ENCODE measurements at regions not wholly inside any gene's neighbourhood (a gene's known extent, or its start where the extent isn't known, plus 50 kb on each side); places are given as distances from the start of the nearest gene placed in this dataset.

GRCh38 chr7:69038915-69039314 is 559.4 kb upstream of the AUTS2 start:
- Histone ChIP-seq H3K9ac (ENCODE audit: low read length in 5 of 5) (no peak overlapping the region), H3K36me3 (ENCODE audit: control insufficient read depth in 5 of 5, insufficient read depth in 5 of 5, low read length in 5 of 5) (no peaks in the 10 kb centered on the region), H3K9me3 (ENCODE audit: control insufficient read depth in 5 of 5, low read length in 5 of 5) (peaks cover 4 to 11% (median 9%) of the 10 kb centered on the region in 5 donors), H3K27me3 (ENCODE audit: control insufficient read depth in 5 of 5, insufficient read depth in 4 of 5, low read length in 5 of 5) (no peaks in the 10 kb centered on the region), H3K4me3 (ENCODE audit: low read depth in 1 of 5, low read length in 5 of 5) (no peak overlapping the region), H3K27ac (ENCODE audit: low read depth, low read length) (no peak overlapping the region), H3K4me1 (ENCODE audit: control insufficient read depth in 5 of 5, insufficient read depth in 5 of 5, low read length in 5 of 5) (no peaks in the 10 kb centered on the region)

- H3K4me1 ChIP-seq (ENCODE audit: control insufficient read depth in 5 of 5, insufficient read depth in 5 of 5, low read length in 5 of 5), result no peaks in the 10 kb centered on the region
- H3K9me3 ChIP-seq (ENCODE audit: control insufficient read depth in 5 of 5, low read length in 5 of 5), result peaks cover 4 to 19% (median 10%) of the 10 kb centered on the region in 5 donors
- H3K4me3 ChIP-seq (ENCODE audit: low read depth in 1 of 5, low read length in 5 of 5), result no peak overlapping the region
- no peaks in the 10 kb centered on the region for H3K36me3 ChIP-seq (ENCODE audit: control insufficient read depth in 5 of 5, insufficient read depth in 5 of 5, low read length in 5 of 5)
- no peaks in the 10 kb centered on the region for H3K27me3 ChIP-seq (ENCODE audit: control insufficient read depth in 5 of 5, insufficient read depth in 4 of 5, low read length in 5 of 5)
- no peak overlapping the region for H3K9ac ChIP-seq (ENCODE audit: low read length in 5 of 5)
- H3K27ac ChIP-seq (ENCODE audit: low read depth, low read length), result no peak overlapping the region
Measured at GRCh38 chr7:69042138-69042537, 556.1 kb upstream of the AUTS2 start.

- no peaks in the 10 kb centered on the region for H3K36me3 ChIP-seq (ENCODE audit: control insufficient read depth in 5 of 5, insufficient read depth in 5 of 5, low read length in 5 of 5)
- no peaks in the 10 kb centered on the region for H3K27me3 ChIP-seq (ENCODE audit: control insufficient read depth in 5 of 5, insufficient read depth in 4 of 5, low read length in 5 of 5)
- H3K4me1 ChIP-seq (ENCODE audit: control insufficient read depth in 5 of 5, insufficient read depth in 5 of 5, low read length in 5 of 5), result no peaks in the 10 kb centered on the region
- H3K9ac ChIP-seq (ENCODE audit: low read length in 5 of 5), result no peak overlapping the region
- H3K4me3 ChIP-seq (ENCODE audit: low read depth in 1 of 5, low read length in 5 of 5), result no peak overlapping the region
- peaks cover under 1 to 13% (median 4%) of the 10 kb centered on the region in 5 donors for H3K9me3 ChIP-seq (ENCODE audit: control insufficient read depth in 5 of 5, low read length in 5 of 5)
- no peak overlapping the region for H3K27ac ChIP-seq (ENCODE audit: low read depth, low read length)
Measured at GRCh38 chr7:69047151-69047754, 551.0 kb upstream of the AUTS2 start.

- no peaks in the 10 kb centered on the region for H3K27me3 ChIP-seq (ENCODE audit: control insufficient read depth in 5 of 5, insufficient read depth in 4 of 5, low read length in 5 of 5)
- H3K36me3 ChIP-seq (ENCODE audit: control insufficient read depth in 5 of 5, insufficient read depth in 5 of 5, low read length in 5 of 5), result no peaks in the 10 kb centered on the region
- peaks cover 0 to 9% (median 0%) of the 10 kb centered on the region in 5 donors for H3K9me3 ChIP-seq (ENCODE audit: control insufficient read depth in 5 of 5, low read length in 5 of 5)
- H3K4me1 ChIP-seq (ENCODE audit: control insufficient read depth in 5 of 5, insufficient read depth in 5 of 5, low read length in 5 of 5), result no peaks in the 10 kb centered on the region
- H3K9ac ChIP-seq (ENCODE audit: low read length in 5 of 5), result no peak overlapping the region
- no peak overlapping the region for H3K27ac ChIP-seq (ENCODE audit: low read depth, low read length)
- H3K4me3 ChIP-seq (ENCODE audit: low read depth in 1 of 5, low read length in 5 of 5), result no peak overlapping the region
Measured at GRCh38 chr7:69049326-69049725, 548.9 kb upstream of the AUTS2 start.

- H3K9ac ChIP-seq (ENCODE audit: low read length in 5 of 5), result no peak overlapping the region
- H3K27ac ChIP-seq (ENCODE audit: low read depth, low read length), result no peak overlapping the region
- peaks cover 0 to 3% (median 0%) of the 10 kb centered on the region in 5 donors for H3K9me3 ChIP-seq (ENCODE audit: control insufficient read depth in 5 of 5, low read length in 5 of 5)
- H3K36me3 ChIP-seq (ENCODE audit: control insufficient read depth in 5 of 5, insufficient read depth in 5 of 5, low read length in 5 of 5), result no peaks in the 10 kb centered on the region
- no peak overlapping the region for H3K4me3 ChIP-seq (ENCODE audit: low read depth in 1 of 5, low read length in 5 of 5)
- H3K27me3 ChIP-seq (ENCODE audit: control insufficient read depth in 5 of 5, insufficient read depth in 4 of 5, low read length in 5 of 5), result no peaks in the 10 kb centered on the region
- H3K4me1 ChIP-seq (ENCODE audit: control insufficient read depth in 5 of 5, insufficient read depth in 5 of 5, low read length in 5 of 5), result no peaks in the 10 kb centered on the region
Measured at GRCh38 chr7:69052447-69052846, 545.8 kb upstream of the AUTS2 start.

- Histone ChIP-seq H3K27ac (ENCODE audit: low read depth, low read length) (no peak overlapping the region), H3K36me3 (ENCODE audit: control insufficient read depth in 5 of 5, insufficient read depth in 5 of 5, low read length in 5 of 5) (no peaks in the 10 kb centered on the region), H3K9me3 (ENCODE audit: control insufficient read depth in 5 of 5, low read length in 5 of 5) (peaks cover 4 to 10% (median 7%) of the 10 kb centered on the region in 5 donors), H3K4me3 (ENCODE audit: low read depth in 1 of 5, low read length in 5 of 5) (no peak overlapping the region), H3K9ac (ENCODE audit: low read length in 5 of 5) (no peak overlapping the region), H3K27me3 (ENCODE audit: control insufficient read depth in 5 of 5, insufficient read depth in 4 of 5, low read length in 5 of 5) (no peaks in the 10 kb centered on the region), H3K4me1 (ENCODE audit: control insufficient read depth in 5 of 5, insufficient read depth in 5 of 5, low read length in 5 of 5) (no peaks in the 10 kb centered on the region)
Measured at GRCh38 chr7:69060516-69060915, 537.8 kb upstream of the AUTS2 start.

GRCh38 chr7:69062020-69062765 is 536.1 kb upstream of the AUTS2 start:
- Histone ChIP-seq H3K9me3 (ENCODE audit: control insufficient read depth in 5 of 5, low read length in 5 of 5) (peaks cover 4 to 9% (median 7%) of the 10 kb centered on the region in 5 donors), H3K27ac (ENCODE audit: low read depth, low read length) (no peak overlapping the region), H3K4me3 (ENCODE audit: low read depth in 1 of 5, low read length in 5 of 5) (no peak overlapping the region), H3K9ac (ENCODE audit: low read length in 5 of 5) (no peak overlapping the region), H3K27me3 (ENCODE audit: control insufficient read depth in 5 of 5, insufficient read depth in 4 of 5, low read length in 5 of 5) (no peaks in the 10 kb centered on the region), H3K36me3 (ENCODE audit: control insufficient read depth in 5 of 5, insufficient read depth in 5 of 5, low read length in 5 of 5) (no peaks in the 10 kb centered on the region), H3K4me1 (ENCODE audit: control insufficient read depth in 5 of 5, insufficient read depth in 5 of 5, low read length in 5 of 5) (no peaks in the 10 kb centered on the region)

GRCh38 chr7:69067397-69067796 is 530.9 kb upstream of the AUTS2 start:
- Histone ChIP-seq H3K9me3 (ENCODE audit: control insufficient read depth in 5 of 5, low read length in 5 of 5) (peaks cover 0 to 10% (median 6%) of the 10 kb centered on the region in 5 donors), H3K27ac (ENCODE audit: low read depth, low read length) (no peak overlapping the region), H3K9ac (ENCODE audit: low read length in 5 of 5) (no peak overlapping the region), H3K4me3 (ENCODE audit: low read depth in 1 of 5, low read length in 5 of 5) (no peak overlapping the region), H3K4me1 (ENCODE audit: control insufficient read depth in 5 of 5, insufficient read depth in 5 of 5, low read length in 5 of 5) (no peaks in the 10 kb centered on the region), H3K27me3 (ENCODE audit: control insufficient read depth in 5 of 5, insufficient read depth in 4 of 5, low read length in 5 of 5) (no peaks in the 10 kb centered on the region), H3K36me3 (ENCODE audit: control insufficient read depth in 5 of 5, insufficient read depth in 5 of 5, low read length in 5 of 5) (no peaks in the 10 kb centered on the region)

GRCh38 chr7:69070476-69070875 is 527.8 kb upstream of the AUTS2 start:
- H3K27ac ChIP-seq (ENCODE audit: low read depth, low read length), result no peak overlapping the region
- H3K4me1 ChIP-seq (ENCODE audit: control insufficient read depth in 5 of 5, insufficient read depth in 5 of 5, low read length in 5 of 5), result no peaks in the 10 kb centered on the region
- H3K9ac ChIP-seq (ENCODE audit: low read length in 5 of 5), result no peak overlapping the region
- no peaks in the 10 kb centered on the region for H3K27me3 ChIP-seq (ENCODE audit: control insufficient read depth in 5 of 5, insufficient read depth in 4 of 5, low read length in 5 of 5)
- H3K9me3 ChIP-seq (ENCODE audit: control insufficient read depth in 5 of 5, low read length in 5 of 5), result peaks cover 0 to 12% (median 5%) of the 10 kb centered on the region in 5 donors
- H3K4me3 ChIP-seq (ENCODE audit: low read depth in 1 of 5, low read length in 5 of 5), result no peak overlapping the region
- no peaks in the 10 kb centered on the region for H3K36me3 ChIP-seq (ENCODE audit: control insufficient read depth in 5 of 5, insufficient read depth in 5 of 5, low read length in 5 of 5)

- H3K9me3 ChIP-seq (ENCODE audit: control insufficient read depth in 5 of 5, low read length in 5 of 5), result peaks cover 0 to 14% (median 9%) of the 10 kb centered on the region in 5 donors
- no peaks in the 10 kb centered on the region for H3K27me3 ChIP-seq (ENCODE audit: control insufficient read depth in 5 of 5, insufficient read depth in 4 of 5, low read length in 5 of 5)
- H3K9ac ChIP-seq (ENCODE audit: low read length in 5 of 5), result no peak overlapping the region
- no peak overlapping the region for H3K27ac ChIP-seq (ENCODE audit: low read depth, low read length)
- H3K4me1 ChIP-seq (ENCODE audit: control insufficient read depth in 5 of 5, insufficient read depth in 5 of 5, low read length in 5 of 5), result peaks cover 0 to 14% (median 12%) of the 10 kb centered on the region in 5 donors
- no peaks in the 10 kb centered on the region for H3K36me3 ChIP-seq (ENCODE audit: control insufficient read depth in 5 of 5, insufficient read depth in 5 of 5, low read length in 5 of 5)
- no peak overlapping the region for H3K4me3 ChIP-seq (ENCODE audit: low read depth in 1 of 5, low read length in 5 of 5)
Measured at GRCh38 chr7:69076566-69076965, 521.7 kb upstream of the AUTS2 start.
